NCI-H82 (cell line): ENCODE measurements at regions not wholly inside any gene's neighbourhood (a gene's known extent, or its start where the extent isn't known, plus 50 kb on each side); places are given as distances from the start of the nearest gene placed in this dataset.
"Not testable (repeated sequence)": the region's sequence is repeated elsewhere in the genome, so short reads cannot be mapped to it uniquely, and the experiment has no call there.

ENCODE experiments used
- DNase-seq: peaks from one replicate; lab custom pipeline; 2025; lab: John Stamatoyannopoulos, UW

GRCh38 chr20:30393523-30393922, 863.9 kb upstream of the DEFB115 start:
- DNase-seq = not testable (repeated sequence)

GRCh38 chr20:30397111-30397510, 860.4 kb upstream of the DEFB115 start:
- not testable (repeated sequence) for DNase-seq

- DNase-seq = not testable (repeated sequence)
Observed at GRCh38 chr20:30405061-30405460, 852.4 kb upstream of the DEFB115 start.

- DNase-seq = not testable (repeated sequence)
Observed at GRCh38 chr20:30405585-30405984, 851.9 kb upstream of the DEFB115 start.

- not testable (repeated sequence) for DNase-seq
Observed at GRCh38 chr20:30406370-30406769, 851.1 kb upstream of the DEFB115 start.

- no peak for DNase-seq
Observed at GRCh38 chr20:30412972-30413371, 844.5 kb upstream of the DEFB115 start.

- not testable (repeated sequence) for DNase-seq
Observed at GRCh38 chr20:30417387-30417786, 840.1 kb upstream of the DEFB115 start.

GRCh38 chr20:30418378-30418777, 839.1 kb upstream of the DEFB115 start:
- not testable (repeated sequence) for DNase-seq

GRCh38 chr20:30419466-30419865, 838.0 kb upstream of the DEFB115 start:
- DNase-seq = no peak

GRCh38 chr20:30419871-30420420, 837.5 kb upstream of the DEFB115 start:
- DNase-seq = not testable (repeated sequence)
